MCF 10A (cell line): ENCODE measurements at regions not wholly inside any gene's neighbourhood (a gene's known extent, or its start where the extent isn't known, plus 50 kb on each side); places are given as distances from the start of the nearest gene placed in this dataset.

ENCODE experiments used
- BruUV-seq: library from RNA; stranded (reverse); fragments of 400-500 nt; replicated peaks from 2 replicates; lab custom pipeline; 2021; lab: Mats Ljungman, UMichigan
- CTCF ChIA-PET: fragments of 300-600 bp; sonication (Branson Sonifier 250); formaldehyde crosslinking; extraction: SDS; loops from one replicate; lab custom pipeline; 2021; ENCODE audit warnings: antibody characterized with exemption, inconsistent platforms; lab: Yijun Ruan, JAX
- POLR2A ChIA-PET: fragments of 300-600, 350-650 bp; sonication (Branson Sonifier 250); formaldehyde crosslinking; extraction: SDS; loops from one replicate; lab custom pipeline; 2020; ENCODE audit warnings: antibody characterized with exemption, inconsistent platforms; lab: Yijun Ruan, JAX
- DNase-seq: peaks from one replicate; pipeline ENCODE4 v3.0.0-alpha.2; 2018; ENCODE audit not compliant: unreplicated experiment
- H3K27ac Mint-ChIP-seq: one replicate; pipeline ENCODE4 v1.8.0; 2022; ENCODE audit warnings: mild to moderate bottlenecking, low read depth, mixed read lengths; ENCODE audit not compliant: unreplicated experiment
- H3K27me3 Mint-ChIP-seq: one replicate; pipeline ENCODE4 v1.8.0; 2022; ENCODE audit warnings: mixed read lengths; ENCODE audit not compliant: insufficient read depth, unreplicated experiment
- H3K36me3 Mint-ChIP-seq: one replicate; pipeline ENCODE4 v1.8.0; 2022; ENCODE audit warnings: mild to moderate bottlenecking, moderate library complexity, mixed read lengths; ENCODE audit not compliant: insufficient read depth, unreplicated experiment
- H3K4me1 Mint-ChIP-seq: one replicate; pipeline ENCODE4 v1.8.0; 2022; ENCODE audit warnings: mixed read lengths; ENCODE audit not compliant: insufficient read depth, unreplicated experiment
- H3K4me3 Mint-ChIP-seq: one replicate; pipeline ENCODE4 v1.8.0; 2022; ENCODE audit warnings: mild to moderate bottlenecking, moderate library complexity, mixed read lengths; ENCODE audit not compliant: unreplicated experiment
- H3K9me3 Mint-ChIP-seq: one replicate; pipeline ENCODE4 v1.8.0; 2022; ENCODE audit warnings: mixed read lengths; ENCODE audit not compliant: unreplicated experiment
- intact Hi-C: fragments of 100-400 bp; cut with micrococcal nuclease; formaldehyde crosslinking; loops from 2 replicates; pipeline ENCODE4 v1.14.1; 2022
- TF ChIP-seq, protein P1 (sequence below): fragments of 200-600 bp; IDR thresholded peaks from one replicate; pipeline ENCODE4 v1.8.0; 2022; ENCODE audit warnings: antibody characterized with exemption, mild to moderate bottlenecking; ENCODE audit not compliant: unreplicated experiment

DNA sequence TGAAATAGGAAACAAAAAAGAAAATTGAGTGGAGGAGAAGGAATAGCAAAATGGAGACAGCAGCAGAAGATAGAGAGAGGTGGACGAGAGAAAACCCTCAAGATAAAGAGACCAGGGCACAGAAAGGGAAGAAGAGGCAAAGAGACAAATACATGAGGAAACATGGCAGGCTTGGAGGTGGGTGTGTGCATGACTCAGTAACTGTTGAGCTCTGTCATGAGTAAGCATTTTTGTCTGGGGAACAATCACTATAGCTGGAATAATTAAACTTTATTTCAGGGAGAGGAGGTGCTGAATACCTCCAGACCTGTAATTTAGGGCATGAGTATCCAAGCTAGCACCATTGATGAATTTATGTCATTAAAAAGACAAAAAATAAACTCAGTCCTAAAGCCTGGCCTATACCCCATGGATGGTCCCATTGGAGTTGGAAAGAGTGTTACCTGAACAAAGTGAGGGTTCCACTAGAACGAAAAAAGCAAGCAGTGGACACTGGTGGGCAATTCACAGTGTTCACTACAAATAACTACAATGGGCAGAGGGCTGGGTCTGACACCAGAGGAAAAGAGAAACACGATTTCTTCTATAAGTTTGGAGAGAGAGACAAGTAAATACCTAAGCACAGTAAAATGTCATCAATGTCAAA, 145.5 kb downstream of the ADCYAP1 start:
- ChIA-PET CTCF (interaction anchor here (0.6 kb wide), 1 partner anchor 716 kb away, joined by 3 read pairs; no protein-coding TSS in a partner anchor), POLR2A (no interaction called here)
- Mint-ChIP-seq H3K27ac (no peak overlapping the region), H3K4me1 (no peaks in the 10 kb centered on the region), H3K36me3 (no peaks in the 10 kb centered on the region), H3K27me3 (no peaks in the 10 kb centered on the region), H3K4me3 (no peak overlapping the region), H3K9me3 (peaks cover 30% of the 10 kb centered on the region)
- TF ChIP-seq, protein P1, sequence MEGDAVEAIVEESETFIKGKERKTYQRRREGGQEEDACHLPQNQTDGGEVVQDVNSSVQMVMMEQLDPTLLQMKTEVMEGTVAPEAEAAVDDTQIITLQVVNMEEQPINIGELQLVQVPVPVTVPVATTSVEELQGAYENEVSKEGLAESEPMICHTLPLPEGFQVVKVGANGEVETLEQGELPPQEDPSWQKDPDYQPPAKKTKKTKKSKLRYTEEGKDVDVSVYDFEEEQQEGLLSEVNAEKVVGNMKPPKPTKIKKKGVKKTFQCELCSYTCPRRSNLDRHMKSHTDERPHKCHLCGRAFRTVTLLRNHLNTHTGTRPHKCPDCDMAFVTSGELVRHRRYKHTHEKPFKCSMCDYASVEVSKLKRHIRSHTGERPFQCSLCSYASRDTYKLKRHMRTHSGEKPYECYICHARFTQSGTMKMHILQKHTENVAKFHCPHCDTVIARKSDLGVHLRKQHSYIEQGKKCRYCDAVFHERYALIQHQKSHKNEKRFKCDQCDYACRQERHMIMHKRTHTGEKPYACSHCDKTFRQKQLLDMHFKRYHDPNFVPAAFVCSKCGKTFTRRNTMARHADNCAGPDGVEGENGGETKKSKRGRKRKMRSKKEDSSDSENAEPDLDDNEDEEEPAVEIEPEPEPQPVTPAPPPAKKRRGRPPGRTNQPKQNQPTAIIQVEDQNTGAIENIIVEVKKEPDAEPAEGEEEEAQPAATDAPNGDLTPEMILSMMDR, result no peak
- DNase-seq, result peak; percentile 34
- no TSS peak for BruUV-seq
- intact Hi-C loops, result no loop called here

DNA sequence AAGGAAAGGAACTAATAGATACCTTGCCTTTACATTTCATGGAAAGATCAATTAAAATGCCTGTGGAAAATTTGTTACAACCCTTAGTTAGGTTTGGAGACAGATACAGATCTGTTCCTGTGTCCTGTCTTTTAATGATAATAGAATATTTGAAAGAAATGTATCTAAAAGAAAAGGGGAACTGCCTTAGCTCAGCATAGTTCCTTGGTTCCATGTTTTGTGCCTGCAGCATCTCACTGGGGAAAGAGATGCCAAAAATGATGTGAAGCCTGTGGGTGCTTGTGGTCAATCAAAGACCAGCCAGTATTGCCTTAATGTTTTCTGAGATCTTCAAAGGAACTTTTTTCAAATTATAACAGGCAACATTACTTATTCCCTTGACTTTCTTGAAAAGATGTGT, 147.6 kb downstream of the ADCYAP1 start:
- no TSS peak for BruUV-seq
- Mint-ChIP-seq H3K9me3 (peaks cover 37% of the 10 kb centered on the region), H3K27me3 (no peaks in the 10 kb centered on the region), H3K27ac (no peak overlapping the region), H3K4me3 (no peak overlapping the region), H3K4me1 (no peaks in the 10 kb centered on the region), H3K36me3 (no peaks in the 10 kb centered on the region)
- intact Hi-C loops, result no loop called here
- DNase-seq, result no peak
- CTCF ChIA-PET, result no interaction called here
- POLR2A ChIA-PET, result no interaction called here
- TF ChIP-seq, protein P1, result no peak

DNA sequence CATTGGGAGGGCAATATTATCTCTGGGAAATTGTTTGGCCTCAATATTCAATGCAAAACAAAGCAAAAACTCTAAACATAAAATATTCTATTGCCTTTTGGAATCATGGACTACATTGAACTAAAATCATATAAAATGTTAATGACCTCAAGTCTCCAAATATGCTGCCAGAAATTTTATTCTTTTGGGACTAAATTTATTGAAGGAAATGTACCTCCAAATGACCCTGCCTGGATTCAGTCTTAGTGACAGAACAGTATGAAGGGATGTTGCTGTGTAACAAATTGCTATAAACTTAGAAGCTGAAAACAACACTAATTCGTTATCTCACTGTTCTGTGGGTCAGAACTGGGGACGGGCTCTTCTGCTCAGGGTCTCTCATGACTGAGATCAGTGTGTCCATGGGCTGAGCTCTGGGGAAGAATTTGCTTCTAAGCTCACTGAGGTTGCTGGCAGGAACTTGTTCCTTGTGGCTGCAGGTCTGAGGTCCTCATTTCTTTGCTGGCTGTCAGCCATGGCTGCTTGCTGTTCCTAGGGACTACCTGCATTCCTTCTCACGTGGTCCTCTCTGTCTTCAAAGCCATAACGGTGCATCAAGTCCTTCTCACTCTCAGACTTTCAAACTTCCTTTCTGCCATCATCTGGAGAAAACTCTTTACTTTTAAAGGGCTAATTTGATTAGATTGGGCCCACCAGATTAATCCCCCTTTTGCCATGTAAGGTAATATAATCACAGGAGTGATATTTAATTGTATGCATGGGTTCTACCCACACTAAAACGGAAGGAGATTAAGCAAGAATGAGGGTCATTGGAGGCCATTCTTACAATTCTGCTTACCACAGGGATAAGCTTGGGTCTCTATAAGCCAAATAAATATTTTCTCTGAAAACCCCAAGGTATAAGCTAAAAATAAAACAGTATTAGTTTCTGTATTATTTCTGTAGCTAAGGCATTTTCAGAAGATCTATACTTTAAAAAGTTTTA, 149.0 kb downstream of the ADCYAP1 start:
- Mint-ChIP-seq H3K27me3 (no peaks in the 10 kb centered on the region), H3K27ac (no peak overlapping the region), H3K4me3 (no peak overlapping the region), H3K9me3 (peaks cover 36% of the 10 kb centered on the region), H3K36me3 (no peaks in the 10 kb centered on the region), H3K4me1 (no peaks in the 10 kb centered on the region)
- TF ChIP-seq, protein P1, result no peak
- no TSS peak for BruUV-seq
- CTCF ChIA-PET, result no interaction called here
- no peak for DNase-seq
- intact Hi-C loops, result no loop called here
- POLR2A ChIA-PET, result no interaction called here

DNA sequence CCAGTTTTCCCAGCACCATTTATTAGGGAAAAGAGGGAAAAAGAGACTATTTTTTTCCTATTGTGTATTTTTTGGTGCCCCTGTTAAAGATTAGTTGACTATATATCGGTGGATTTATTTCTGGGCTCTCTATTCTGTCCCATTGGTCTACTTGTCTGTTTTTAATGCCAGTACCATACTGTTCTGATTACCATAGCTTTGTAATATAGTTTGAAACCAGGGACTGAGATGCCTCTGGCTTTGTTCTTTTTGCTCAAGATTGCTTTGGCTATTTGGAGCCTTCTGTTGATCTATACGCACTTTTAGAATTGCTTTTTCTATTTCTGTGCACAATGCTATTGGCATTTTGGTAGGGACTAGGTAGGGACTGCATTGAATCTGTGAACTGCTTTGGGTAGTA, 151.7 kb downstream of the ADCYAP1 start:
- Mint-ChIP-seq H3K27me3 (no peaks in the 10 kb centered on the region), H3K9me3 (peaks cover 25% of the 10 kb centered on the region), H3K36me3 (no peaks in the 10 kb centered on the region), H3K4me1 (no peaks in the 10 kb centered on the region), H3K4me3 (no peak overlapping the region), H3K27ac (no peak overlapping the region)
- intact Hi-C loops, result no loop called here
- ChIA-PET POLR2A (no interaction called here), CTCF (no interaction called here)
- TF ChIP-seq, protein P1, result no peak
- BruUV-seq, result no TSS peak
- DNase-seq, result no peak
